ENCODE measurements at regions not wholly inside any gene's neighbourhood (a gene's known extent, or its start where the extent isn't known, plus 50 kb on each side); places are given as distances from the start of the nearest gene placed in this dataset.

- Histone ChIP-seq H3K36me3 (ENCODE audit: control insufficient read depth in 4 of 4, insufficient read depth in 3 of 4, low read depth in 1 of 4, low read length in 3 of 4) (no peaks in the 10 kb centered on the region), H3K4me3 (ENCODE audit: low read depth in 1 of 3, low read length in 3 of 3) (no peak overlapping the region), H3K27me3 (ENCODE audit: control insufficient read depth in 4 of 4, insufficient read depth in 4 of 4, low read length in 3 of 4) (no peaks in the 10 kb centered on the region), H3K27ac (ENCODE audit: low read depth in 1 of 2, low read length in 2 of 2) (no peak overlapping the region), H3K4me1 (ENCODE audit: control insufficient read depth in 4 of 4, insufficient read depth in 4 of 4, low read length in 3 of 4) (no peaks in the 10 kb centered on the region), H3K9me3 (ENCODE audit: control insufficient read depth in 4 of 4, low read length in 3 of 4) (no peaks in the 10 kb centered on the region), H3K9ac (ENCODE audit: low read depth in 1 of 2, low read length in 2 of 2) (no peak overlapping the region)
- no peak for DNase-seq (ENCODE audit: low spot score)
- 82% methylated on average over 1 of the region's 1 CpG for WGBS
- TF ChIP-seq JUND (IDR thresholded peaks at IDR 0.05) (no peak), SP1 (IDR thresholded peaks at IDR 0.05) (no peak), RXRA (IDR thresholded peaks at IDR 0.05) (no peak)
These were observed 249.6 kb downstream of the CCDC59 start for GRCh38 chr12:82108615-82109014.

- Histone ChIP-seq H3K4me3 (ENCODE audit: low read depth in 1 of 3, low read length in 3 of 3) (no peak overlapping the region), H3K4me1 (ENCODE audit: control insufficient read depth in 4 of 4, insufficient read depth in 4 of 4, low read length in 3 of 4) (no peaks in the 10 kb centered on the region), H3K27ac (ENCODE audit: low read depth in 1 of 2, low read length in 2 of 2) (no peak overlapping the region), H3K36me3 (ENCODE audit: control insufficient read depth in 4 of 4, insufficient read depth in 3 of 4, low read depth in 1 of 4, low read length in 3 of 4) (no peaks in the 10 kb centered on the region), H3K27me3 (ENCODE audit: control insufficient read depth in 4 of 4, insufficient read depth in 4 of 4, low read length in 3 of 4) (no peaks in the 10 kb centered on the region), H3K9ac (ENCODE audit: low read depth in 1 of 2, low read length in 2 of 2) (no peak overlapping the region), H3K9me3 (ENCODE audit: control insufficient read depth in 4 of 4, low read length in 3 of 4) (peaks cover 0 to 6% (median 1%) of the 10 kb centered on the region in 4 donors)
- TF ChIP-seq NR2F2 (IDR thresholded peaks at IDR 0.05) (no peak), CTCF (IDR thresholded peaks at IDR 0.05; ENCODE audit: low read depth, low read length, missing input control) (no peak), RAD21 (IDR thresholded peaks at IDR 0.05) (no peak), SP1 (IDR thresholded peaks at IDR 0.05) (no peak), TAF1 (conservative IDR thresholded peaks at IDR 0.05) (no peak)
- TF ChIP-seq, protein P1, sequence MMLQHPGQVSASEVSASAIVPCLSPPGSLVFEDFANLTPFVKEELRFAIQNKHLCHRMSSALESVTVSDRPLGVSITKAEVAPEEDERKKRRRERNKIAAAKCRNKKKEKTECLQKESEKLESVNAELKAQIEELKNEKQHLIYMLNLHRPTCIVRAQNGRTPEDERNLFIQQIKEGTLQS (IDR thresholded peaks at IDR 0.05): no peak
- no peak for DNase-seq (ENCODE audit: low spot score)
These were observed 259.0 kb downstream of the CCDC59 start for GRCh38 chr12:82099216-82099615.

DNA sequence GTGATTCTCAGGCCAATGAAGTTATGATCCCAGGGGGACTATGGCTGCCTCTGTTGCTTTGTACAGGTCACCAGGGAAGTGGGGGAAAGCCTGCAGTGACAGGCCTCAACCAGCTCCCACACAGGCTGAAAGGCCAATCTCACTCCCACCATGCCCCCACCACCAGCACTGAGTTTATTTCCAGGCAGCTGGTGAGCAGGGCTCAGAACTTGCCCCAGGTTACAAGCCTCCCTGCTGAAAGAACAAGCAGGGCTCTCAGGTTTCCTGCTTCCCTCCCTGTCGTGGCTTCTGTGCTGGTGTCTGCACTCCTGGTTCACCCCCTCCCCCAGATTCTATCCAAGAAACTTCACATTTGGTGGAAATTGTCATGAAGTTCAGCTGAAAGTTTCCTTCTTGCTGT is 260.3 kb downstream of the CCDC59 start:
- no peak for TF ChIP-seq YY1 (IDR thresholded peaks at IDR 0.05)
- no peak for TF ChIP-seq GABPA (IDR thresholded peaks at IDR 0.05 in 1 of 2, conservative IDR thresholded peaks at IDR 0.05 in 1 of 2)
- no peak for TF ChIP-seq SP1 (IDR thresholded peaks at IDR 0.05)
- TF ChIP-seq HNF4A (conservative IDR thresholded peaks at IDR 0.05): no peak
- TF ChIP-seq TAF1 (conservative IDR thresholded peaks at IDR 0.05): no peak
- no peak for TF ChIP-seq MAX (IDR thresholded peaks at IDR 0.05)
- TF ChIP-seq, protein P2, sequence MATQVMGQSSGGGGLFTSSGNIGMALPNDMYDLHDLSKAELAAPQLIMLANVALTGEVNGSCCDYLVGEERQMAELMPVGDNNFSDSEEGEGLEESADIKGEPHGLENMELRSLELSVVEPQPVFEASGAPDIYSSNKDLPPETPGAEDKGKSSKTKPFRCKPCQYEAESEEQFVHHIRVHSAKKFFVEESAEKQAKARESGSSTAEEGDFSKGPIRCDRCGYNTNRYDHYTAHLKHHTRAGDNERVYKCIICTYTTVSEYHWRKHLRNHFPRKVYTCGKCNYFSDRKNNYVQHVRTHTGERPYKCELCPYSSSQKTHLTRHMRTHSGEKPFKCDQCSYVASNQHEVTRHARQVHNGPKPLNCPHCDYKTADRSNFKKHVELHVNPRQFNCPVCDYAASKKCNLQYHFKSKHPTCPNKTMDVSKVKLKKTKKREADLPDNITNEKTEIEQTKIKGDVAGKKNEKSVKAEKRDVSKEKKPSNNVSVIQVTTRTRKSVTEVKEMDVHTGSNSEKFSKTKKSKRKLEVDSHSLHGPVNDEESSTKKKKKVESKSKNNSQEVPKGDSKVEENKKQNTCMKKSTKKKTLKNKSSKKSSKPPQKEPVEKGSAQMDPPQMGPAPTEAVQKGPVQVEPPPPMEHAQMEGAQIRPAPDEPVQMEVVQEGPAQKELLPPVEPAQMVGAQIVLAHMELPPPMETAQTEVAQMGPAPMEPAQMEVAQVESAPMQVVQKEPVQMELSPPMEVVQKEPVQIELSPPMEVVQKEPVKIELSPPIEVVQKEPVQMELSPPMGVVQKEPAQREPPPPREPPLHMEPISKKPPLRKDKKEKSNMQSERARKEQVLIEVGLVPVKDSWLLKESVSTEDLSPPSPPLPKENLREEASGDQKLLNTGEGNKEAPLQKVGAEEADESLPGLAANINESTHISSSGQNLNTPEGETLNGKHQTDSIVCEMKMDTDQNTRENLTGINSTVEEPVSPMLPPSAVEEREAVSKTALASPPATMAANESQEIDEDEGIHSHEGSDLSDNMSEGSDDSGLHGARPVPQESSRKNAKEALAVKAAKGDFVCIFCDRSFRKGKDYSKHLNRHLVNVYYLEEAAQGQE (IDR thresholded peaks at IDR 0.05): no peak
- no peak for TF ChIP-seq RXRA (IDR thresholded peaks at IDR 0.05)
- TF ChIP-seq FOXA1 (IDR thresholded peaks at IDR 0.05): no peak
- no peak for TF ChIP-seq JUND (IDR thresholded peaks at IDR 0.05)
- Histone ChIP-seq H3K4me3 (ENCODE audit: low read depth in 1 of 3, low read length in 3 of 3) (no peak overlapping the region), H3K36me3 (ENCODE audit: control insufficient read depth in 4 of 4, insufficient read depth in 3 of 4, low read depth in 1 of 4, low read length in 3 of 4) (no peaks in the 10 kb centered on the region), H3K27me3 (ENCODE audit: control insufficient read depth in 4 of 4, insufficient read depth in 4 of 4, low read length in 3 of 4) (no peaks in the 10 kb centered on the region), H3K27ac (ENCODE audit: low read depth in 1 of 2, low read length in 2 of 2) (no peak overlapping the region), H3K4me1 (ENCODE audit: control insufficient read depth in 4 of 4, insufficient read depth in 4 of 4, low read length in 3 of 4) (no peaks in the 10 kb centered on the region), H3K9ac (ENCODE audit: low read depth in 1 of 2, low read length in 2 of 2) (no peak overlapping the region), H3K9me3 (ENCODE audit: control insufficient read depth in 4 of 4, low read length in 3 of 4) (peaks cover 0 to 6% (median under 1%) of the 10 kb centered on the region in 4 donors)
- no peak for DNase-seq (ENCODE audit: low spot score)
- WGBS: 23% methylated on average over 1 of the region's 1 CpG
